ENCODE measurements at regions not wholly inside any gene's neighbourhood (a gene's known extent, or its start where the extent isn't known, plus 50 kb on each side); places are given as distances from the start of the nearest gene placed in this dataset.

- DNase-seq = no peak
- H3K36me3 ChIP-seq (ENCODE audit: insufficient read depth, low read length) = no peaks in the 10 kb centered on the region
- H3K4me3 ChIP-seq (ENCODE audit: low read length) = no peak overlapping the region
- peaks cover 12 to 35% of the 10 kb centered on the region in 2 donors for H3K27me3 Mint-ChIP-seq
- no peaks in the 10 kb centered on the region for H3K4me1 ChIP-seq (ENCODE audit: insufficient read depth, low read length)
- H3K27me3 ChIP-seq (ENCODE audit: insufficient read depth, low read length, poor library complexity, severe bottlenecking) = no peaks in the 10 kb centered on the region
- H3K27ac Mint-ChIP-seq = no peak overlapping the region
- CTCF ChIA-PET = no interaction called here
- POLR2A ChIA-PET = no interaction called here
- no peaks in the 10 kb centered on the region for H3K9me3 Mint-ChIP-seq
- H3K36me3 Mint-ChIP-seq = no peaks in the 10 kb centered on the region
- no peak overlapping the region for H3K4me3 Mint-ChIP-seq
- no peak overlapping the region for H3K27ac ChIP-seq (ENCODE audit: low read depth, low read length)
- no peaks in the 10 kb centered on the region for H3K9me3 ChIP-seq (ENCODE audit: low read length)
- H3K4me1 Mint-ChIP-seq = no peaks in the 10 kb centered on the region
Measured at GRCh38 chr2:200033929-200034328, 78.5 kb downstream of the MAIP1 start.

- peaks cover 12 to 32% of the 10 kb centered on the region in 2 donors for H3K27me3 Mint-ChIP-seq
- no peaks in the 10 kb centered on the region for H3K4me1 Mint-ChIP-seq
- Histone ChIP-seq H3K27me3 (ENCODE audit: insufficient read depth, low read length, poor library complexity, severe bottlenecking) (no peaks in the 10 kb centered on the region), H3K27ac (ENCODE audit: low read depth, low read length) (no peak overlapping the region), H3K4me1 (ENCODE audit: insufficient read depth, low read length) (no peaks in the 10 kb centered on the region), H3K36me3 (ENCODE audit: insufficient read depth, low read length) (no peaks in the 10 kb centered on the region), H3K4me3 (ENCODE audit: low read length) (no peak overlapping the region), H3K9me3 (ENCODE audit: low read length) (no peaks in the 10 kb centered on the region)
- H3K4me3 Mint-ChIP-seq = no peak overlapping the region
- H3K27ac Mint-ChIP-seq = no peak overlapping the region
- ChIA-PET POLR2A (no interaction called here), CTCF (interaction anchor here (1.5 kb wide), 1 partner anchor 9 kb away, joined by 3 read pairs; no protein-coding TSS in a partner anchor)
- H3K36me3 Mint-ChIP-seq = no peaks in the 10 kb centered on the region
- H3K9me3 Mint-ChIP-seq = no peaks in the 10 kb centered on the region
- no peak for DNase-seq
Measured at GRCh38 chr2:200034816-200035215, 79.4 kb downstream of the MAIP1 start.

- ChIA-PET POLR2A (no interaction called here), CTCF (no interaction called here)
- Mint-ChIP-seq H3K27me3 (peaks cover 10 to 36% of the 10 kb centered on the region in 2 donors), H3K9me3 (peaks cover 7 to 12% (median 9%) of the 10 kb centered on the region in 5 donors), H3K27ac (peak overlapping the region in 1 of 8 donors; percentile 68), H3K4me3 (no peak overlapping the region), H3K4me1 (no peaks in the 10 kb centered on the region), H3K36me3 (no peaks in the 10 kb centered on the region)
- no peaks in the 10 kb centered on the region for H3K27me3 ChIP-seq (ENCODE audit: insufficient read depth, low read length, poor library complexity, severe bottlenecking)
- H3K36me3 ChIP-seq (ENCODE audit: insufficient read depth, low read length) = no peaks in the 10 kb centered on the region
- H3K4me1 ChIP-seq (ENCODE audit: insufficient read depth, low read length) = no peaks in the 10 kb centered on the region
- H3K4me3 ChIP-seq (ENCODE audit: low read length) = no peak overlapping the region
- no peaks in the 10 kb centered on the region for H3K9me3 ChIP-seq (ENCODE audit: low read length)
- no peak overlapping the region for H3K27ac ChIP-seq (ENCODE audit: low read depth, low read length)
- DNase-seq = no peak
Measured at GRCh38 chr2:200039724-200040650, 84.6 kb downstream of the MAIP1 start.

GRCh38 chr2:200040831-200041230 lies 85.4 kb downstream of the MAIP1 start:
- CTCF ChIA-PET = no interaction called here
- H3K27me3 Mint-ChIP-seq = peaks cover 9 to 32% of the 10 kb centered on the region in 2 donors
- H3K9me3 Mint-ChIP-seq = peaks cover 9 to 20% (median 15%) of the 10 kb centered on the region in 5 donors

GRCh38 chr2:200041639-200042038 lies 86.3 kb downstream of the MAIP1 start:
- ChIA-PET CTCF (no interaction called here), POLR2A (no interaction called here)
- Mint-ChIP-seq H3K4me1 (no peaks in the 10 kb centered on the region), H3K36me3 (peaks cover 0 to 5% (median 0%) of the 10 kb centered on the region in 3 donors), H3K4me3 (no peak overlapping the region), H3K27ac (no peak overlapping the region), H3K9me3 (peaks cover 10 to 28% (median 15%) of the 10 kb centered on the region in 5 donors), H3K27me3 (peaks cover 6 to 29% of the 10 kb centered on the region in 2 donors)
- Histone ChIP-seq H3K4me3 (ENCODE audit: low read length) (no peak overlapping the region), H3K9me3 (ENCODE audit: low read length) (no peaks in the 10 kb centered on the region), H3K4me1 (ENCODE audit: insufficient read depth, low read length) (no peaks in the 10 kb centered on the region), H3K27me3 (ENCODE audit: insufficient read depth, low read length, poor library complexity, severe bottlenecking) (no peaks in the 10 kb centered on the region), H3K27ac (ENCODE audit: low read depth, low read length) (no peak overlapping the region), H3K36me3 (ENCODE audit: insufficient read depth, low read length) (no peaks in the 10 kb centered on the region)
- no peak for DNase-seq

More at GRCh38 chr2:200040831-200041230, 85.4 kb downstream of the MAIP1 start:
- no peak for DNase-seq
- no peak overlapping the region for H3K4me3 Mint-ChIP-seq
- no peak overlapping the region for H3K27ac Mint-ChIP-seq
- H3K4me3 ChIP-seq (ENCODE audit: low read length) = no peak overlapping the region
- no peaks in the 10 kb centered on the region for H3K27me3 ChIP-seq (ENCODE audit: insufficient read depth, low read length, poor library complexity, severe bottlenecking)
- H3K4me1 Mint-ChIP-seq = no peaks in the 10 kb centered on the region
- H3K36me3 ChIP-seq (ENCODE audit: insufficient read depth, low read length) = no peaks in the 10 kb centered on the region
- H3K4me1 ChIP-seq (ENCODE audit: insufficient read depth, low read length) = no peaks in the 10 kb centered on the region
- no peaks in the 10 kb centered on the region for H3K9me3 ChIP-seq (ENCODE audit: low read length)
- H3K36me3 Mint-ChIP-seq = no peaks in the 10 kb centered on the region
- no peak overlapping the region for H3K27ac ChIP-seq (ENCODE audit: low read depth, low read length)
- POLR2A ChIA-PET = no interaction called here

GRCh38 chr2:200042102-200042735 lies 86.8 kb downstream of the MAIP1 start:
- CTCF ChIA-PET = no interaction called here
- POLR2A ChIA-PET = no interaction called here
- Histone ChIP-seq H3K4me3 (ENCODE audit: low read length) (no peak overlapping the region), H3K27ac (ENCODE audit: low read depth, low read length) (no peak overlapping the region), H3K9me3 (ENCODE audit: low read length) (no peaks in the 10 kb centered on the region), H3K4me1 (ENCODE audit: insufficient read depth, low read length) (no peaks in the 10 kb centered on the region), H3K36me3 (ENCODE audit: insufficient read depth, low read length) (no peaks in the 10 kb centered on the region), H3K27me3 (ENCODE audit: insufficient read depth, low read length, poor library complexity, severe bottlenecking) (no peaks in the 10 kb centered on the region)
- H3K9me3 Mint-ChIP-seq = peaks cover 10 to 30% (median 15%) of the 10 kb centered on the region in 5 donors
- peaks cover 0 to 5% (median 0%) of the 10 kb centered on the region in 3 donors for H3K36me3 Mint-ChIP-seq
- peaks cover 5 to 31% of the 10 kb centered on the region in 2 donors for H3K27me3 Mint-ChIP-seq
- no peaks in the 10 kb centered on the region for H3K4me1 Mint-ChIP-seq
- no peak overlapping the region for H3K27ac Mint-ChIP-seq
- no peak overlapping the region for H3K4me3 Mint-ChIP-seq
- no peak for DNase-seq

- ChIA-PET POLR2A (no interaction called here), CTCF (no interaction called here)
- Mint-ChIP-seq H3K27me3 (peaks cover 5 to 36% of the 10 kb centered on the region in 2 donors), H3K9me3 (peaks cover 10 to 30% (median 15%) of the 10 kb centered on the region in 5 donors), H3K4me3 (no peak overlapping the region), H3K27ac (peak overlapping the region in 1 of 8 donors; percentile 60), H3K4me1 (no peaks in the 10 kb centered on the region), H3K36me3 (peaks cover 0 to 5% (median 0%) of the 10 kb centered on the region in 3 donors)
- Histone ChIP-seq H3K27me3 (ENCODE audit: insufficient read depth, low read length, poor library complexity, severe bottlenecking) (no peaks in the 10 kb centered on the region), H3K9me3 (ENCODE audit: low read length) (no peaks in the 10 kb centered on the region), H3K4me1 (ENCODE audit: insufficient read depth, low read length) (no peaks in the 10 kb centered on the region), H3K4me3 (ENCODE audit: low read length) (no peak overlapping the region), H3K36me3 (ENCODE audit: insufficient read depth, low read length) (no peaks in the 10 kb centered on the region), H3K27ac (ENCODE audit: low read depth, low read length) (no peak overlapping the region)
- DNase-seq = no peak
Measured at GRCh38 chr2:200042944-200043343, 87.6 kb downstream of the MAIP1 start.

GRCh38 chr2:200044453-200044852 lies 89.1 kb downstream of the MAIP1 start:
- H3K4me3 Mint-ChIP-seq = no peak overlapping the region
- no peaks in the 10 kb centered on the region for H3K9me3 ChIP-seq (ENCODE audit: low read length)
- no peak overlapping the region for H3K27ac ChIP-seq (ENCODE audit: low read depth, low read length)
- H3K36me3 ChIP-seq (ENCODE audit: insufficient read depth, low read length) = no peaks in the 10 kb centered on the region
- H3K4me3 ChIP-seq (ENCODE audit: low read length) = no peak overlapping the region
- H3K9me3 Mint-ChIP-seq = peaks cover 10 to 30% (median 15%) of the 10 kb centered on the region in 5 donors
- H3K27me3 ChIP-seq (ENCODE audit: insufficient read depth, low read length, poor library complexity, severe bottlenecking) = no peaks in the 10 kb centered on the region
- POLR2A ChIA-PET = no interaction called here
- H3K36me3 Mint-ChIP-seq = peaks cover 0 to 5% (median 0%) of the 10 kb centered on the region in 3 donors
- no peak overlapping the region for H3K27ac Mint-ChIP-seq
- CTCF ChIA-PET = no interaction called here
- H3K4me1 Mint-ChIP-seq = no peaks in the 10 kb centered on the region
- H3K4me1 ChIP-seq (ENCODE audit: insufficient read depth, low read length) = no peaks in the 10 kb centered on the region
- peaks cover 10 to 36% of the 10 kb centered on the region in 2 donors for H3K27me3 Mint-ChIP-seq
- DNase-seq = no peak
